ENCODE measurements at regions not wholly inside any gene's neighbourhood (a gene's known extent, or its start where the extent isn't known, plus 50 kb on each side); places are given as distances from the start of the nearest gene placed in this dataset.

DNA sequence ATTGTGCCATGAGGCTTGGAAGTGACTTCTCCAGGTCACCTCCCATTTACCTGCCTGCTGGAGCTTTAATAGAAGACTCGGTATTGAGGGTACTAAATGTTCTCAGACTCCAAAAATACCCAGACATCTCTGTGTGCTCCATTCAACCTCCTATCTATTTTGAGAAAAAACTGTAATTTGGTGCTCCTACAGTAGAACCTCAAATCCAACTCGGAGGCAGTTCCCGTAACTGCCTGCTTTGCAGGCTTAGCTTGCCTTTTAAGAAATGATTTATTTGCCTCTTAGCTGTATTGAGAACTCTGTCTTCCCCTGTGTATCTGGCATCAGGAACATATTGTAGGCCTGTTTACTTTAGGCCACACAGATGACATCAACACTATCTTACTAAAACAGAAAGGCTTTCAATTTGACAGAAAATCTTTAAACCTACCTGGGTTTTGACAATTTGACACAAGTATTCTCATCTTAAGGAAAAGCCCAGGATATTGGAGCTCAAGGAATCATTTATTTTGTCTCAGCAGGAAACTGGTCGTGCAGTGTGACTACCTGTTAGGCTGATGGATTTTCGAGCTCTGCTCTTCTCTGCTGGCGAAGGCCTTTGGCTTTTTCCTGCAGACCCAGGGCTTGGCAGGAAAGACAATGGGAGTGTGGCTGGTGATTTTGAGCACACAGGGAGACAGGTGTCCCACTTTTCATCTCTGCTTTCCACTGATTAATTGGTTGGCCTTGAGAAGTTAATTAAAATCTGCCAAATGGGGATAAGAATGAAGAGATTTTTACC lies 314.8 kb downstream of the SNAPC1 start:
- no peak for TF ChIP-seq POLR2A (IDR thresholded peaks at IDR 0.05)
- TF ChIP-seq CTCF (IDR thresholded peaks at IDR 0.05), result no peak
